Activated naive CD8-positive, alpha-beta T cell treated with anti-CD3 and anti-CD28 coated beads, Interleukin-2, amount 50 U/mL, for 24 hours (primary cell): ENCODE measurements at regions not wholly inside any gene's neighbourhood (a gene's known extent, or its start where the extent isn't known, plus 50 kb on each side); places are given as distances from the start of the nearest gene placed in this dataset.
"Not testable (repeated sequence)": the region's sequence is repeated elsewhere in the genome, so short reads cannot be mapped to it uniquely, and the experiment has no call there.

Experiments
- ATAC-seq: fragments of 150-1000 bp; cut with Tn5 transposase; one replicate; pipeline ENCODE4 v1.10.0; 2021
- DNase-seq: peaks from one replicate; pipeline ENCODE4 v3.0.0; 2021
- H3K27ac Mint-ChIP-seq: one replicate; pipeline ENCODE4 v1.8.0; 2021; ENCODE audit warnings: mild to moderate bottlenecking, mixed read lengths
- H3K27me3 Mint-ChIP-seq: one replicate; pipeline ENCODE4 v1.8.0; 2021; ENCODE audit warnings: mixed read lengths
- H3K36me3 Mint-ChIP-seq: one replicate; pipeline ENCODE4 v1.8.0; 2021; ENCODE audit warnings: low read depth, mixed read lengths
- H3K4me1 Mint-ChIP-seq: one replicate; pipeline ENCODE4 v1.8.0; 2021; ENCODE audit warnings: mixed read lengths
- H3K4me3 Mint-ChIP-seq: one replicate; pipeline ENCODE4 v1.8.0; 2021; ENCODE audit warnings: mild to moderate bottlenecking, moderate library complexity, mixed read lengths
- H3K9me3 Mint-ChIP-seq: one replicate; pipeline ENCODE4 v1.8.0; 2021; ENCODE audit warnings: mixed read lengths

DNA sequence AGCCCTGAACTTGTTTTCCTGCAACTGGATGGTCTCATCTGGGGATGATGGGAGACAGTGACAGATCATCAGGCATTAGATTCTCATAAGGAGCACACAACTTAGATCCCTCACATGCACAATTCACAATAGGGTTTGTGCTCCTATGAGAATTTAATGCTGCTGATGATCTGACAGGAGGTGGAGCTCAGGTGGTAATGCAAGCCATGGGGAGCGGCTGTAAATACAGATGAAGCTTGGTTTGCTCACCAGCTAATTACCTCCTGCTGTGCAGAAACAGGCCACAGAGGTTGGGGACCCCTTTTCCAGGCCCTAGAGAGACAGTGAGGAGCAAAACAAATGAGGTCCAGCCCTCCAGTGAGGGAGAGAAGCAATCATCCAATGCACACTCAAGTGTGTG is 168.6 kb downstream of the RGS9 start:
- Mint-ChIP-seq H3K27me3 (peaks cover 11% of the 10 kb centered on the region), H3K4me3 (no peak overlapping the region), H3K27ac (no peak overlapping the region), H3K36me3 (no peaks in the 10 kb centered on the region), H3K4me1 (no peaks in the 10 kb centered on the region), H3K9me3 (no peaks in the 10 kb centered on the region)
- DNase-seq = no peak
- no peak for ATAC-seq

DNA sequence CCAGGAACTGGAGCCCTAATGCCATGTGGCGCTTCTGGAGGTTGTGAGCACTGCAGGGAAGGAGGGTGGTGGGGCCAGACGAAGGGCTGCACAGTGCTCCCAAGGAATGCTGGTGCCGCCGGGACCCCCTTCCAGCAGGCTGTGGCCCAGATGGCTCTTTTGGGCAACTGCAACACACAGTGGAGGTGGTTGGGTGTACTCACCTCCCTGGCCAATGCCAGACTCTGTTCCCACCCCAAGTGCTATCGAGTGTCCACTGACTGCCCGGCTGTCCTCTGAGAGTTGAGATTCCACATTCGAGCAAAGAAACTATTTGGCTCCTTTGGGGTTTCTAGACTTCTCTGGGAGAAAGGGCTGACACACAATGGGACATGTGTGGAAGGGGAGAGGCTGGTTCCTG is 167.9 kb downstream of the RGS9 start:
- ATAC-seq = no peak
- H3K9me3 Mint-ChIP-seq = no peaks in the 10 kb centered on the region
- no peak for DNase-seq
- H3K4me3 Mint-ChIP-seq = no peak overlapping the region
- H3K36me3 Mint-ChIP-seq = no peaks in the 10 kb centered on the region
- H3K4me1 Mint-ChIP-seq = no peaks in the 10 kb centered on the region
- H3K27ac Mint-ChIP-seq = no peak overlapping the region
- peaks cover 11% of the 10 kb centered on the region for H3K27me3 Mint-ChIP-seq

DNA sequence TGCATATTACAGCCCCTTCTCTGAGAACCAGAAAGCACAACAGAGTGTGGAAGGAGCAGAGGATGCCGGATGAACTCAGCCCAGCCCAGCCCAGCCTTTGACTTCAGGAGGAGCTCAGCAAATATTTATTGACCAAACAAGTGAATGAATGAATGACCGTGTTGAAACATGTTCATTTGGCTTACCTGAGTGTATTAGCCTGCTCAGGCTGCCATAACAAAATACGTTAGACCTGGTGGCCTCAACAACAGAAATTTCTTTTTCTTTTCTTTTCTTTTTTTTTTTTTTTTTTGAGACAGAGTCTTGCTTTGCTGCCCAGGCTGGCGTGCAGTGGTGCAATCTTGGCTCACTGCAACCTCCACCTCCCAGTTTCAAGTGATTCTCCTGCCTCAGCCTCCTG is 164.7 kb downstream of the RGS9 start:
- not testable (repeated sequence) for H3K27me3 Mint-ChIP-seq, H3K36me3 Mint-ChIP-seq, H3K27ac Mint-ChIP-seq

DNA sequence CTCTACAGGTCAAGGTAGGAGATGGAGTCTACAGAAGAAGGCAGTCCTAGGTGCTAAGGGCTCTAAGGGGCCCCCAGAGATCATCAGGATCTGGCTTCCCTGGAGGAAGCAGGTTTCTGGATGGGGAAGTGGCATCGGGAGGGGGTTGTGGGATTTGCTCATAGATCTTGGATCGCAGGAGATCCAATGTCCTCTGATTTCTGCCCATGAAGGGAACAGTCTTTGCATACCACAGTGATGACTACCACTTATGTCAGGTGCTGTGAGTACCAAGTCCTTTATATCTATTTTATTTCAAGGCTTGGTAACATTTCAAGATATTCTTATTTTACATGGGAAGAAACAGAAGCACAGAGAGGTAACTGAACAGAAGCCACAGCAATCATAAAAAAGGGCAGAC is 164.0 kb downstream of the RGS9 start:
- no peak overlapping the region for H3K4me3 Mint-ChIP-seq
- H3K27ac Mint-ChIP-seq = no peak overlapping the region
- no peaks in the 10 kb centered on the region for H3K36me3 Mint-ChIP-seq
- DNase-seq (no peak), ATAC-seq (no peak)
- no peaks in the 10 kb centered on the region for H3K4me1 Mint-ChIP-seq
- H3K9me3 Mint-ChIP-seq = no peaks in the 10 kb centered on the region
- peaks cover 6% of the 10 kb centered on the region for H3K27me3 Mint-ChIP-seq

More for the DNA sequence above, 164.7 kb downstream of the RGS9 start:
- ATAC-seq, DNase-seq, H3K9me3 Mint-ChIP-seq, H3K4me3 Mint-ChIP-seq, H3K4me1 Mint-ChIP-seq: not testable (repeated sequence)

DNA sequence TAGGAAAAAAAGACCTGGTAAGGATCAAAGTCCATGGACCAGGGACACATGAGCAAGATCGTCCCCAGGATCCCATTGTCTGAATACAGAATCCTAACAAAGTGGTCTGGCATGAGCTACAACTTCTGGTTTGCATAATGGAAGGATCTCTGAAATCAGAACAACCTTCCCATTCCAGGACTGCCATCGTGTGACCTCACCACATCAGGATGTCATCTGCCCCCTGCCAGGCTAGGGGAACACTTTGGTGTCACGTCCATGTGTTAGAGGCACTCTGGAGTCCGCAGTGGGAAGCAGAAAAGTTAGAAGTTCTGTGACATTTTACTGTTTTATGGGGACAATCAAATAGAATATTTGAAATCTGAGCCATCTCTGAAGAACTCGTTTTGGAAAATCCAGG is 160.7 kb downstream of the RGS9 start:
- Mint-ChIP-seq H3K4me1 (peaks cover 5% of the 10 kb centered on the region), H3K36me3 (no peaks in the 10 kb centered on the region), H3K9me3 (no peaks in the 10 kb centered on the region), H3K4me3 (no peak overlapping the region), H3K27me3 (peaks cover 6% of the 10 kb centered on the region), H3K27ac (no peak overlapping the region)
- DNase-seq (no peak), ATAC-seq (no peak)

DNA sequence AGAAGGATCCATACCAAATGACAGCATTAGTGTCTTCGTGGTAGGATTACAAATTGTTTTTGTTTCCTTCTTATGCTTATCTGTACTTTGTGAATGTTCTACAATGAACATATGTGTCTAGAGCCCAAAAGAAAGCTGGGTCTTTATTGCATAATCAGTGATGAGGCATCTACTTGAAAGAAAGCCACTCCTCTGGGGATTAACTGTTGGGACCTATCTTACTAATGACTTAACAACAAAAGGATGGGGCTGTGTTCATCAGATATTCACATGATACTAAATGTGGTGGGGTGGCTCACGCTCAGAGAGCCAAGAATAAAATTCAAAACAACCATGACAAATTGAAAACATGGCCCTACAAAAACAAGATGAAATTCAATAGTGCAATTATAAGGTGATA is 160.2 kb downstream of the RGS9 start:
- Mint-ChIP-seq H3K36me3 (no peaks in the 10 kb centered on the region), H3K27me3 (peaks cover 6% of the 10 kb centered on the region), H3K4me3 (no peak overlapping the region), H3K9me3 (no peaks in the 10 kb centered on the region), H3K4me1 (peaks cover 5% of the 10 kb centered on the region), H3K27ac (no peak overlapping the region)
- DNase-seq (no peak), ATAC-seq (no peak)

DNA sequence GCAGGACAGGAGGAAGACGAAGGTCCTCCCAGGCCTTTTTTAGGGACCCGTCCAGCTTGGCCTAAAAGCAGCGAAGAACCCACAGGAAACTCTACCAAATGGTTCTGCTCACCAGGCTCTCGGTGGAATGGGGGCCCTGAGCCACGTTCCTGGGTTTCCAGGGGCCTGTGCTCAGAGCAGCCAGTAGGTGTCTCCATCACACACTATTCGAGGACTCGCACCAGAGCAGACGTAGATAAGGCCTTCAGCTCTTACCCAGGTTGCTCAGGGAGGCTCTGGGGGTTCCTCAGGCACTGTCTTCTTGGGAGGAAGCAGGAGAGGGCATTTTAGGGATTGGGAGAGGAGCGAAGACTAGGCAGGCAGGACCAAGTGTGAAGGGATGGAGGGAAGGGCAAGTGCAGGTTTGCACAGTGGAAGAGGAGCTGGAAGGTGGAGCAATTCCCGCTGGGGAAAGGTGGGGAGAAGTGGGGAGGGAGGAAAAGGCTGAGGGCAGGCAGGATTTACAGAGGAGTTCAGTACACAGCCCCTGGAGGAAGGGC is 157.1 kb downstream of the RGS9 start:
- Mint-ChIP-seq H3K27ac (no peak overlapping the region), H3K36me3 (no peaks in the 10 kb centered on the region), H3K4me1 (peaks cover 5% of the 10 kb centered on the region), H3K9me3 (no peaks in the 10 kb centered on the region), H3K27me3 (peaks cover 5% of the 10 kb centered on the region), H3K4me3 (no peak overlapping the region)
- peak; percentile 96 for ATAC-seq
- DNase-seq = peak; percentile 60

DNA sequence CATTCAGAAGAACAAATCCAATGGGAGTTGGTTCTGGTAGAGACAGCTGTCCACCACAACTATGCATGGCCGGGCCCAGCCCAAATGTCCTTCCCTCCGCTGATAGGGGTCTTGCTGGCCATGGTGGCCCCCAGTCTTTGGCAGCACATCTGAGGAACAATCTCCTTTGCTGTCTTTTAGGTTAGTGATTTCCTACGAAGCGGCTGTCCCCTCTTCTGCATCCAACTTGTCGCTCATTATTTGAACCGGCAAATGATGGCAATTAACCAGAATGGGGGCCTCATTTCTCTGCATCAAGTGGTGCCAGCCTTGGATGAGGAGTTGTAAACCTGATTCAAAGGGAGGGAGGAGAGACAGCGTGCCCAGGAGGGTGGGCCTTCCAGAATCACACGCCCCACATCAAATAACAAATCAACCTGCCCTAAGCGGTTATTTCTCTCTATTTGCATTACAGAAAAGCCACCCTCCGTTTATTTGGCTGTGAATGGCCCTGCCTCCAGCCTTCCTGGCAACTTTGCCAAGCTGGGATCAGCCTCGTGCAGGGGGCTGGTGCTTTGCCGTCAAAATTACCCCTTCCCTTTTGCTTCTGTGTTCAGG is 156.5 kb downstream of the RGS9 start:
- peaks cover 5% of the 10 kb centered on the region for H3K27me3 Mint-ChIP-seq
- ATAC-seq = no peak
- no peak for DNase-seq
- H3K27ac Mint-ChIP-seq = no peak overlapping the region
- no peak overlapping the region for H3K4me3 Mint-ChIP-seq
- H3K4me1 Mint-ChIP-seq = peaks cover 5% of the 10 kb centered on the region
- H3K36me3 Mint-ChIP-seq = no peaks in the 10 kb centered on the region
- no peaks in the 10 kb centered on the region for H3K9me3 Mint-ChIP-seq

DNA sequence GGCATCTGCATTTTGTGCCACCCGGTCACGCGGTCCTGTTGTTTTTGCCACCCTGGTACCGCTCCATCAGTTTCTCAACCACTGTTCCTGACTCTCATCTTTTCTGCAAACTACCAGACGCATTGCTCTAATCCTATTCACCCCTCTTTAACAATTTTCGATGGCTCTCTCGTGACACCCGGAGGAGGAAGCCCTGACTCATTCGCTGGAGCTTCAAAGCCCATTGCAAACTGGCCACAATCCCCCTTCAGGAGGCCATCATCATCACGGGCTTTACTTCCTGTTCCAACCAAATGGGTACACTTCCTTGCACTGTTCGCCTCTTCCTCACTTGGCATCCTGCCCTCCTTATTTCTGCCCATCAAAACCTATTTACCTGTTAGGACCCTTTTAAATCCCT is 155.3 kb downstream of the RGS9 start:
- ATAC-seq = no peak

DNA sequence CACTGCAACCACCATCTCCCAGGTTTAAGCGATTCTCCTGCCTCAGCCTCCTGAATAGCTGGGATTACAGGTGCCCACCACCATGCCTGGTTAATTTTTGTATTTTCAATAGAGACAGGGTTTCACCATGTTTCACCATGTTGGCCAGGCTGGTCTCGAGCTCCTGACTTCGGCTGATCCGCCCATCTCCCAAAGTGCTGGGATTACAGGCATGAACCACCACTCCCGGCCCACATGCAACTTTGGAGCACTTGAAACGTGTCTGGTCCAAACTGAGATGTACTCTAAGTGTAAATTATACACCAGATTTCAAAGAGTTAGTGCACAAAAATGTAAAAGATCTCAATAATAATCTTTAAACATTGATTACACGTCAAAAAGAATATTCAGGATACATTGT is 154.1 kb downstream of the RGS9 start:
- not testable (repeated sequence) for DNase-seq, ATAC-seq, H3K36me3 Mint-ChIP-seq, H3K4me3 Mint-ChIP-seq, H3K27ac Mint-ChIP-seq, H3K9me3 Mint-ChIP-seq, H3K4me1 Mint-ChIP-seq, H3K27me3 Mint-ChIP-seq

More for the DNA sequence above, 155.3 kb downstream of the RGS9 start:
- no peak overlapping the region for H3K27ac Mint-ChIP-seq
- no peak overlapping the region for H3K4me3 Mint-ChIP-seq
- DNase-seq = peak; percentile 9
- H3K36me3 Mint-ChIP-seq = no peaks in the 10 kb centered on the region
- H3K4me1 Mint-ChIP-seq = peaks cover 5% of the 10 kb centered on the region
- H3K9me3 Mint-ChIP-seq = no peaks in the 10 kb centered on the region
- peaks cover 5% of the 10 kb centered on the region for H3K27me3 Mint-ChIP-seq

DNA sequence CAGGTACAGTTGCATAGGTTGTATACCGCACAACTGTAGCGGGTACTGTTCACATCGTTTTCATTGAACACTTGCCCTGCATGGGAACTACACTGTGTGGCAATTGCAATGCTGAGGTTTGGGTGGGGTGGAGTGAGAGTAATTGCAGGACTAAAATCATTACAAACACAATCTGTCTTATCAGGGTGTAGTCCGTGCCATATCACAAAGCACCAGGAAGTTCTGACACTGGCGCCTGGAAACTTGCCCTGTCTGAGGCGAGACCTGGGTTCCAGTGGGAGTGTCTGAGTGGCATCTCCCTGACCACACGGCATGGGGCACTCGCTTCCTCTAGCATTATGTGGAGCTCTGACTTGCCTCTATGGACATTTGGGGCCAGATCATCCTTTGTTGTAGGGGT is 153.4 kb downstream of the RGS9 start:
- Mint-ChIP-seq H3K27me3 (peaks cover 5% of the 10 kb centered on the region), H3K4me1 (peaks cover 5% of the 10 kb centered on the region), H3K4me3 (no peak overlapping the region), H3K9me3 (no peaks in the 10 kb centered on the region), H3K27ac (no peak overlapping the region), H3K36me3 (no peaks in the 10 kb centered on the region)
- ATAC-seq (no peak), DNase-seq (no peak)

DNA sequence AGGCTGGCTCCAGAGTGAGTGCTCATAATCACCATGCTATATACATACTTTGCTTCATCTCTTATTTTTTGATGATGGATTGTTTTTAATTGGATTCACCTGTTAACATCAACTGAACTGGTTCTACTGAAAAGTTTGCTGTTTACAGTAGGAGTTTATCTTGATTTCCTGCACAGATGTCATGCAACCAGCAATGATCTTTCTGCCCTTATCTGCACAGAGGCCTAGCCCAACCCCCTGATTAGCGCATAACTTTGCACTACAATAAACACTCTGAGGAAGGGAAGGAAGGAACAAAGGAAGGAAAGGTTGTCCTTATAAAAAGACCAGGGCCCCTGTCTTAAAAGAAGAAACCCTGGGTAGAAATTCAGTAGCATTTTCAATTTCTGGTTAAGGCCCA is 152.9 kb downstream of the RGS9 start:
- peaks cover 5% of the 10 kb centered on the region for H3K4me1 Mint-ChIP-seq
- H3K27me3 Mint-ChIP-seq = peaks cover 3% of the 10 kb centered on the region
- no peak overlapping the region for H3K27ac Mint-ChIP-seq
- no peaks in the 10 kb centered on the region for H3K9me3 Mint-ChIP-seq
- ATAC-seq (no peak), DNase-seq (no peak)
- H3K36me3 Mint-ChIP-seq = no peaks in the 10 kb centered on the region
- H3K4me3 Mint-ChIP-seq = no peak overlapping the region

DNA sequence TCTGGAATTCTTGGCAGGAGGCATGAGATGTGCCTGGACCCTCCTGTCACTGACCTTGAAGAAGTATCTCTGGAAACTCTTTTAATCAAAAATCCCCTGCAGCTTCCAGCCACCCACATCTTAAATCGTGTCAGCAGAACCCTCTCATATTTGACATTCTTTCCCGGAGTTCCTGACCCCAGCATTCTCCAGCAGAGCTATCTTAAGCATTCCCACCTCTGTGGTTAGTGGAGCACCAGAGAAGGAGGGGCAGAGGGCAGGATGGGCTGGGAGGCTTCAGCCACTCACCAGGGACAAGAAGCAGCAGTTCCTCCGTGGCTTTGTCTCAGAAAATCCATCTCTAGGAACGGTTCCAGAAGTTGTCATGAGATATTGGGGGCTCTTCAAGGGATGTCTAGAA is 149.9 kb downstream of the RGS9 start:
- no peaks in the 10 kb centered on the region for H3K4me1 Mint-ChIP-seq
- H3K36me3 Mint-ChIP-seq = no peaks in the 10 kb centered on the region
- no peaks in the 10 kb centered on the region for H3K27me3 Mint-ChIP-seq
- H3K4me3 Mint-ChIP-seq = no peak overlapping the region
- no peaks in the 10 kb centered on the region for H3K9me3 Mint-ChIP-seq
- DNase-seq = no peak
- no peak overlapping the region for H3K27ac Mint-ChIP-seq
- ATAC-seq = no peak

DNA sequence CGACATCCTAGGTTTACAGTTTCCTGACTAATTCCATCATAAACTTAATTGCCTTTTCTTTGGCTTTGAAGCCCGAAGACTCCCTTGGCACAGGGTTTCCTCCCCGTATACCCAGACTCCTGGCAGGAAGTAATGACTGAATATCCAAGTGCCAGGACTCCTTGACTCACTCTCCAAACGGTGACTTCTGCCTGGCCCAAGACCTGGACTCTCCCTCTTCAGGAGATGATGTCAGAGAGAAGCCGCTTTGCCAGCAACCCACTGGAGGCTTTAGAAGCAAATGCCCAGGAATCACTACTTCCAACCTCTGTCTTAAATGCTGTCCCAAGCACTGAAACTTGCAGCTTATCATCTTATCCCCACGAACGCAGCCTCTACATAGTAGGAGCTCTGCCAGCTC is 146.5 kb downstream of the RGS9 start:
- no peaks in the 10 kb centered on the region for H3K4me1 Mint-ChIP-seq
- H3K36me3 Mint-ChIP-seq = no peaks in the 10 kb centered on the region
- no peak overlapping the region for H3K27ac Mint-ChIP-seq
- no peak overlapping the region for H3K4me3 Mint-ChIP-seq
- no peaks in the 10 kb centered on the region for H3K27me3 Mint-ChIP-seq
- DNase-seq (no peak), ATAC-seq (no peak)
- H3K9me3 Mint-ChIP-seq = no peaks in the 10 kb centered on the region

DNA sequence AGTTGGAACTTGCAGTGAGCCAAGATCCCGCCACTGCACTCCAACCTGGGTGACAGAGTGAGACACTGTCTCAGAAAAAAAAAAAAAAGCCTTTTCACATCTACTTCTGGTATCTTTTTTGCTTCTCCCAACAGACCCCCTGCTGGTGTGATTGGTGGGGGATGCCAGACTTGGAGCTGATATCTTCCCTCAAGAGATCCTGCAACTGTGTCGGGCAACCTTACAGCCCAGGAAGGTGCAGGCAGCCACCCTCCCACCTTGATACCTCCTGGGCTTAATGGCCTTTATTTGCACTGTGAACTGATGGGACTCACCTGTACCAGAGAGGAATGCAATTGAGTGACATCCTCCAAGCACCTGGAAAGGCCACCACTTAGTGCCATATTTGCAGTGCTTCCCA is 142.3 kb downstream of the RGS9 start:
- ATAC-seq (no peak), DNase-seq (no peak)
- Mint-ChIP-seq H3K27ac (no peak overlapping the region), H3K9me3 (no peaks in the 10 kb centered on the region), H3K4me1 (peaks cover 10% of the 10 kb centered on the region), H3K27me3 (peaks cover 21% of the 10 kb centered on the region), H3K4me3 (no peak overlapping the region), H3K36me3 (no peaks in the 10 kb centered on the region)

DNA sequence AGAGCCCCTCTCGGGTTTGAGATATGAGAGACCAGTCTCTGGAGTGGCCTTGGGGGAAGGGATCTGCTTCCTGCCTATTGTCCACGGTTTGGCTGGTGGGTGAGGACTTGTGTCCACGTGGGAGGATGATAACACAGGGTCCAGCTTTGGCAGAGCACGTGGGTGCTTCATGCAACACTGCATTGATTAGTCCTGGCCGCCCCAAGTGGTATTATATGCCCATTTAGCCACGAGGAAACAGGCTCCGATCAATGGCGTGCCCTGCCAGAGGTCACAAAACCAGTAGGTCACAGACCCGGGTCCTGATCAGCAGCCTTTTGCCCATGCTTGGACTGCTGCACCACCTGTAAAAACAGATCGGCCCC is 141.6 kb downstream of the RGS9 start:
- H3K4me3 Mint-ChIP-seq = no peak overlapping the region
- no peaks in the 10 kb centered on the region for H3K36me3 Mint-ChIP-seq
- H3K27me3 Mint-ChIP-seq = peaks cover 21% of the 10 kb centered on the region
- H3K4me1 Mint-ChIP-seq = peaks cover 10% of the 10 kb centered on the region
- no peaks in the 10 kb centered on the region for H3K9me3 Mint-ChIP-seq
- DNase-seq (no peak), ATAC-seq (no peak)
- H3K27ac Mint-ChIP-seq = no peak overlapping the region
